ENCODE measurements at regions not wholly inside any gene's neighbourhood (a gene's known extent, or its start where the extent isn't known, plus 50 kb on each side); places are given as distances from the start of the nearest gene placed in this dataset.

- Histone ChIP-seq H3K9me3 (ENCODE audit: low read length) (no peaks in the 10 kb centered on the region), H3K4me2 (ENCODE audit: low read length) (no peak overlapping the region), H2AFZ (ENCODE audit: low read length) (no peak overlapping the region), H3K9me2 (ENCODE audit: low read depth, low read length) (no peaks in the 10 kb centered on the region), H4K20me1 (ENCODE audit: insufficient read depth, low read length) (no peaks in the 10 kb centered on the region), H3K36me3 (ENCODE audit: insufficient read depth, low read length) (no peaks in the 10 kb centered on the region), H3K27ac (ENCODE audit: low read depth, low read length, poor library complexity, severe bottlenecking) (no peak overlapping the region), H3K79me2 (ENCODE audit: insufficient read depth, low read length) (no peaks in the 10 kb centered on the region), H3K4me1 (ENCODE audit: insufficient read depth, low read length, severe bottlenecking) (no peaks in the 10 kb centered on the region), H3F3A (ENCODE audit: insufficient read depth, low read length) (no peaks in the 10 kb centered on the region), H3K9ac (ENCODE audit: low read length) (no peak overlapping the region), H3K27me3 (ENCODE audit: insufficient read depth, low read length) (no peaks in the 10 kb centered on the region), H3K4me3 (ENCODE audit: low read depth, low read length, poor library complexity, severe bottlenecking) (no peak overlapping the region)
- TF ChIP-seq CTCF (IDR thresholded peaks at IDR 0.05; ENCODE audit: low read length) (no peak), EZH2 (IDR thresholded peaks at IDR 0.05; ENCODE audit: borderline replicate concordance, low read length) (no peak)
Observed at GRCh38 chr2:126107883-126108282, 548.1 kb upstream of the GYPC start.

DNA sequence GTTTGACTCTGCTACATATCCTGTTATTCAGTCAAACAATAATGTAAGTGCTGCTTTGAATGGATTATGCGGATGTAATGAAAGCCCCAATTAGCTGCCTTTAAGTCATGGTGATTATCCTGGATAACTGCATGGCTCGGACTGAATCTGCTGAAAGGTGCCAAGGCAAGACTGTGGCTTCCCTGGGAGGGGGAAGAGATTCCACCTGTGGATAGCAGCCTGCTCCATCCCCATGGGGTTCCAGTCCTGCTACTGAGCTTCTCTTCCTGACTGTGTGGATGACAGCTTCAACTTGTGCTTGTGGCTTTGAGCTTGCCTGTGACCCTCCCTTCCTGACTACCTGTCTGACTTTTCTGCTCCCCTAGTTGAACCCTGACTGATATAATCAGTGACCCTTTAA lies 540.0 kb upstream of the GYPC start:
- Histone ChIP-seq H3F3A (ENCODE audit: insufficient read depth, low read length) (no peaks in the 10 kb centered on the region), H4K20me1 (ENCODE audit: insufficient read depth, low read length) (no peaks in the 10 kb centered on the region), H3K27ac (ENCODE audit: low read depth, low read length, poor library complexity, severe bottlenecking) (no peak overlapping the region), H3K4me2 (ENCODE audit: low read length) (no peak overlapping the region), H3K36me3 (ENCODE audit: insufficient read depth, low read length) (no peaks in the 10 kb centered on the region), H3K4me3 (ENCODE audit: low read depth, low read length, poor library complexity, severe bottlenecking) (no peak overlapping the region), H3K9me3 (ENCODE audit: low read length) (no peaks in the 10 kb centered on the region), H3K4me1 (ENCODE audit: insufficient read depth, low read length, severe bottlenecking) (no peaks in the 10 kb centered on the region), H3K9ac (ENCODE audit: low read length) (no peak overlapping the region), H3K79me2 (ENCODE audit: insufficient read depth, low read length) (no peaks in the 10 kb centered on the region), H3K9me2 (ENCODE audit: low read depth, low read length) (no peaks in the 10 kb centered on the region), H3K27me3 (ENCODE audit: insufficient read depth, low read length) (no peaks in the 10 kb centered on the region), H2AFZ (ENCODE audit: low read length) (no peak overlapping the region)
- TF ChIP-seq CTCF (IDR thresholded peaks at IDR 0.05; ENCODE audit: low read length) (no peak), EZH2 (IDR thresholded peaks at IDR 0.05; ENCODE audit: borderline replicate concordance, low read length) (no peak)

GRCh38 chr2:126117886-126118285 lies 538.1 kb upstream of the GYPC start:
- no peak for TF ChIP-seq EZH2 (IDR thresholded peaks at IDR 0.05; ENCODE audit: borderline replicate concordance, low read length)
- Histone ChIP-seq H4K20me1 (ENCODE audit: insufficient read depth, low read length) (no peaks in the 10 kb centered on the region), H3K9me3 (ENCODE audit: low read length) (no peaks in the 10 kb centered on the region), H3K4me3 (ENCODE audit: low read depth, low read length, poor library complexity, severe bottlenecking) (no peak overlapping the region), H3K4me1 (ENCODE audit: insufficient read depth, low read length, severe bottlenecking) (no peaks in the 10 kb centered on the region), H3K27ac (ENCODE audit: low read depth, low read length, poor library complexity, severe bottlenecking) (no peak overlapping the region), H3F3A (ENCODE audit: insufficient read depth, low read length) (no peaks in the 10 kb centered on the region), H3K9me2 (ENCODE audit: low read depth, low read length) (no peaks in the 10 kb centered on the region), H3K27me3 (ENCODE audit: insufficient read depth, low read length) (no peaks in the 10 kb centered on the region), H2AFZ (ENCODE audit: low read length) (no peak overlapping the region), H3K36me3 (ENCODE audit: insufficient read depth, low read length) (no peaks in the 10 kb centered on the region), H3K4me2 (ENCODE audit: low read length) (no peak overlapping the region), H3K79me2 (ENCODE audit: insufficient read depth, low read length) (no peaks in the 10 kb centered on the region), H3K9ac (ENCODE audit: low read length) (no peak overlapping the region)

- no peaks in the 10 kb centered on the region for H3K36me3 ChIP-seq (ENCODE audit: insufficient read depth, low read length)
- H3K9ac ChIP-seq (ENCODE audit: low read length), result no peak overlapping the region
- no peaks in the 10 kb centered on the region for H3F3A ChIP-seq (ENCODE audit: insufficient read depth, low read length)
- TF ChIP-seq CTCF (IDR thresholded peaks at IDR 0.05; ENCODE audit: low read length), result no peak
- TF ChIP-seq EZH2 (IDR thresholded peaks at IDR 0.05; ENCODE audit: borderline replicate concordance, low read length), result no peak
- H2AFZ ChIP-seq (ENCODE audit: low read length), result no peak overlapping the region
- no peak overlapping the region for H3K27ac ChIP-seq (ENCODE audit: low read depth, low read length, poor library complexity, severe bottlenecking)
- no peak overlapping the region for H3K4me2 ChIP-seq (ENCODE audit: low read length)
- H3K9me2 ChIP-seq (ENCODE audit: low read depth, low read length), result no peaks in the 10 kb centered on the region
- H3K79me2 ChIP-seq (ENCODE audit: insufficient read depth, low read length), result no peaks in the 10 kb centered on the region
- no peaks in the 10 kb centered on the region for H4K20me1 ChIP-seq (ENCODE audit: insufficient read depth, low read length)
- no peaks in the 10 kb centered on the region for H3K4me1 ChIP-seq (ENCODE audit: insufficient read depth, low read length, severe bottlenecking)
- no peaks in the 10 kb centered on the region for H3K27me3 ChIP-seq (ENCODE audit: insufficient read depth, low read length)
- H3K4me3 ChIP-seq (ENCODE audit: low read depth, low read length, poor library complexity, severe bottlenecking), result no peak overlapping the region
- no peaks in the 10 kb centered on the region for H3K9me3 ChIP-seq (ENCODE audit: low read length)
Observed at GRCh38 chr2:126145752-126146151, 510.2 kb upstream of the GYPC start.
